Stimulated activated naive B cell treated with anti-CD40 and anti-IgM and Interleukin-4, amounts not matched to agents 10 μg/mL and 1 μg/mL and 100 μg/mL, for 72 hours (primary cell): ENCODE measurements at regions not wholly inside any gene's neighbourhood (a gene's known extent, or its start where the extent isn't known, plus 50 kb on each side); places are given as distances from the start of the nearest gene placed in this dataset.
"Not testable (repeated sequence)": the region's sequence is repeated elsewhere in the genome, so short reads cannot be mapped to it uniquely, and the experiment has no call there.

ENCODE experiments used
- ATAC-seq, 2 donors: fragments of 150-1000 bp; cut with Tn5 transposase; replicated peaks; 2 replicates each; pipeline ENCODE4 v1.10.0; 2021; ENCODE audit warnings: moderate library complexity in 1 of 2
- DNase-seq: peaks from one replicate; pipeline ENCODE4 v3.0.0; 2021
- H3K27ac Mint-ChIP-seq: one replicate; pipeline ENCODE4 v1.8.0; 2022; ENCODE audit warnings: mild to moderate bottlenecking, mixed read lengths
- H3K27me3 Mint-ChIP-seq, 2 donors: one replicate each; pipeline ENCODE4 v1.8.0; 2022; ENCODE audit warnings: mixed read lengths in 2 of 2
- H3K36me3 Mint-ChIP-seq, 2 donors: one replicate each; pipeline ENCODE4 v1.8.0; 2022; ENCODE audit warnings: mixed read lengths in 2 of 2, mild to moderate bottlenecking in 1 of 2
- H3K4me1 Mint-ChIP-seq, 2 donors: one replicate each; pipeline ENCODE4 v1.8.0; 2022; ENCODE audit warnings: mixed read lengths in 2 of 2, mild to moderate bottlenecking in 1 of 2
- H3K4me3 Mint-ChIP-seq, 2 donors: one replicate each; pipeline ENCODE4 v1.8.0; 2022; ENCODE audit warnings: mild to moderate bottlenecking in 2 of 2, mixed read lengths in 2 of 2, moderate library complexity in 1 of 2
- H3K9me3 Mint-ChIP-seq, 2 donors: one replicate each; pipeline ENCODE4 v1.8.0; 2022; ENCODE audit warnings: mixed read lengths in 2 of 2, mild to moderate bottlenecking in 1 of 2

DNA sequence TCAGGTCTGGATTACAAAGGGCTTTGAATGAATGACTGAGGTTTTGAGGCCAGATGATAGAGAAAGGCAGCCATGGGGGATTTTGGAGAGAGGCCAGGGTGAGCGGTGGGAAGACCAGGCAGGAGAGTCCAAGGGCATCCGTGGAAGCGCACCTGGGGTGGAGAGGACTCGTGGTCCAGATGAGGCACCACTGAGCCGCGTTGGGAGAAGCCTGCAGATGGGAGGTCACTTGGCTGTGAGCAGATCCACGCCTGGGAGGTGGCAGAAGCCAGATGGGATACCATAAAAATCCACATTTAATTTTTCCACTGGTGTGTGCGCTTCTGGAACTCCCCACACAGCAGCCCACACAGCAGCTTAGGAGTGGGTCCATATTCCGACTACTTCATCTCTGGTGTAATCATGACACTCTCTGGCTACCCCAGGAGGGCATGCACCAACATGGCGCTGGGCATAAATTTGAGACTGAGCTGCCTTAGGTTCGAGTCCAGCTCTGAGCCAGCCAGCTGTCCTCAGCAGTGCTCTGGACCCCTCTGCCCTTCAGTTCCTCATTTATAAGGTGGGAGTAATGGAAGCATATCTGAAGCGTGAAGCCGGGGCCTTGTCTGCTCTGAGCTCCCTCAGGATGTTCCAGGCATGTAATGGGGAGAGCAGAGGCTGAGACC lies 90.2 kb upstream of the FAM20C start:
- Mint-ChIP-seq H3K4me3 (no peak overlapping the region), H3K27me3 (peaks cover 32 to 33% of the 10 kb centered on the region in 2 donors), H3K4me1 (peaks cover 3 to 11% of the 10 kb centered on the region in 2 donors), H3K27ac (no peak overlapping the region), H3K36me3 (peaks cover 5 to 6% of the 10 kb centered on the region in 2 donors), H3K9me3 (peaks cover 17 to 19% of the 10 kb centered on the region in 2 donors)
- no peak for ATAC-seq
- no peak for DNase-seq

DNA sequence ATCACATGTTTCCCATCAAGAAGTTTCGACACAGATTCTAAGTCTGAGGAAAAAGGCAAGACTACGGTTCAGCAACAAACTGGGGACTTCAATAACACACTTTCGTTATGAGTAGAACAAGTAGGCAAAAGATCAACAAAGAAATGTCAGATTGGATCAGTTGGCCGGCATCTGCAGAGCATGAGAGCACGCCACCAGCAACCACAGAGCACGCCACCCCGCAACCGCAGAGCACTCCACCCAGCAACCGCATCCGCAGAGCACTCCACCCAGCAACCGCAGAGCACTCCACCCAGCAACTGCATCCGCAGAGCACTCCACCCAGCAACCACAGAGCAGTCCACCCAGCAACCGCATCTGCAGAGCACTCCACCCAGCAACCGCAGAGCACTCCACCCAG lies 89.7 kb upstream of the FAM20C start:
- H3K27ac Mint-ChIP-seq = no peak overlapping the region
- peaks cover 14 to 15% of the 10 kb centered on the region in 2 donors for H3K9me3 Mint-ChIP-seq
- DNase-seq = no peak
- H3K4me1 Mint-ChIP-seq = peaks cover 3 to 11% of the 10 kb centered on the region in 2 donors
- peaks cover 29 to 32% of the 10 kb centered on the region in 2 donors for H3K27me3 Mint-ChIP-seq
- H3K4me3 Mint-ChIP-seq = no peak overlapping the region
- no peak for ATAC-seq
- peaks cover 5 to 6% of the 10 kb centered on the region in 2 donors for H3K36me3 Mint-ChIP-seq

GRCh38 chr7:103981-104380 lies 88.4 kb upstream of the FAM20C start:
- not testable (repeated sequence) for H3K36me3 Mint-ChIP-seq, H3K27ac Mint-ChIP-seq, DNase-seq, H3K4me3 Mint-ChIP-seq, ATAC-seq
- peaks cover 24 to 25% of the 10 kb centered on the region in 2 donors for H3K27me3 Mint-ChIP-seq
- H3K4me1 Mint-ChIP-seq = peaks cover 3 to 11% of the 10 kb centered on the region in 2 donors
- H3K9me3 Mint-ChIP-seq = peaks cover 10 to 13% of the 10 kb centered on the region in 2 donors

GRCh38 chr7:105002-105401 lies 87.4 kb upstream of the FAM20C start:
- peaks cover 5 to 8% of the 10 kb centered on the region in 2 donors for H3K9me3 Mint-ChIP-seq
- H3K4me3 Mint-ChIP-seq = no peak overlapping the region
- ATAC-seq (no peak), DNase-seq (no peak)
- no peaks in the 10 kb centered on the region for H3K36me3 Mint-ChIP-seq
- peaks cover 3 to 11% of the 10 kb centered on the region in 2 donors for H3K4me1 Mint-ChIP-seq
- H3K27ac Mint-ChIP-seq = no peak overlapping the region
- H3K27me3 Mint-ChIP-seq = peaks cover 17 to 20% of the 10 kb centered on the region in 2 donors

GRCh38 chr7:106356-106755 lies 86.0 kb upstream of the FAM20C start:
- H3K9me3 Mint-ChIP-seq = peaks cover 4 to 12% of the 10 kb centered on the region in 2 donors
- H3K27me3 Mint-ChIP-seq = peaks cover 22 to 24% of the 10 kb centered on the region in 2 donors
- H3K4me1 Mint-ChIP-seq = peaks cover 3 to 11% of the 10 kb centered on the region in 2 donors
- no peak for DNase-seq
- H3K27ac Mint-ChIP-seq = no peak overlapping the region
- no peak for ATAC-seq
- H3K4me3 Mint-ChIP-seq = no peak overlapping the region
- H3K36me3 Mint-ChIP-seq = no peaks in the 10 kb centered on the region

DNA sequence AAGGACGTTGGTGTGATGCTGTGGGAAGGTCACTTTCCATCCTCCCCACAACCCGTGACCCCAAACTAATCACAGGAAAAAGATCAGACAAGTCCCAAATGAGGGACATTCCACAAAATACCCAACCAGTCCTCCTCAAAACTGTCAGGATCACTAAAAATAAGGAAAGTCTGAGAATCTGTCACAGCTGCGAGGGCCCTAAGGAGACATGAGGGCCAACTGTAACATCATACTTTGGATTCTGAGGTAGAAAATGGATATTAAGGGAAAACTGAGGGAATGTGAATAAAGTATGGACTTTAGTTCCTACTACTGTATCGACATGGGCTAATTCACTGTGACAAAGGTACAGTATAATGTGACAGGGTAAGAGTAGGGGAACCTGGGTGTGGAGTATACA lies 85.1 kb upstream of the FAM20C start:
- Mint-ChIP-seq H3K4me3 (no peak overlapping the region), H3K27me3 (peaks cover 23 to 24% of the 10 kb centered on the region in 2 donors), H3K36me3 (no peaks in the 10 kb centered on the region), H3K9me3 (peaks cover 4 to 12% of the 10 kb centered on the region in 2 donors), H3K27ac (no peak overlapping the region), H3K4me1 (peaks cover 3 to 6% of the 10 kb centered on the region in 2 donors)
- ATAC-seq = no peak
- DNase-seq = no peak

- H3K4me3 Mint-ChIP-seq = no peak overlapping the region
- peaks cover 0 to 2% of the 10 kb centered on the region in 2 donors for H3K36me3 Mint-ChIP-seq
- peaks cover 4 to 12% of the 10 kb centered on the region in 2 donors for H3K9me3 Mint-ChIP-seq
- H3K4me1 Mint-ChIP-seq = no peaks in the 10 kb centered on the region
- no peak for DNase-seq
- no peak for ATAC-seq
- H3K27ac Mint-ChIP-seq = no peak overlapping the region
- peaks cover 23 to 27% of the 10 kb centered on the region in 2 donors for H3K27me3 Mint-ChIP-seq
These were observed 84.5 kb upstream of the FAM20C start for GRCh38 chr7:107907-108306.

DNA sequence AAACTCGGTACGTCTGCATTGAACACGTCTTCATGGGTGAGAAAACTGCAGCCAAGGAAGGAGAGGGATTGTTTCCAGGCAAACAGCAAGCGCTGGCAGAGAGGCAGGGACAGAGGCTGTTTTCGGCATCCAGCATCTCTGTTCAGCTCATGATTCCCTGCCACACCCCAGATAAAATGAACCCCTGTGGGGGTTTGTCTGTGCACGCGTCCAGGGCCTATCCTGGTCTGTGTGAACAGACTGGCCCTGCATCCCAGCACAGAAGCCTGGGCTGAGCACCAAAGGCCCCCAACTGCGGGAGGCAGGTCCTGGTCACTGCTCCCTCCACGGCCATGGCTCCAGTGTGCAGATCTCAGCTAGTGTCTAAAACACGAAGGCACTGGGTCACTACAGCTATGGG lies 83.3 kb upstream of the FAM20C start:
- H3K27ac Mint-ChIP-seq = no peak overlapping the region
- H3K9me3 Mint-ChIP-seq = peaks cover 15 to 21% of the 10 kb centered on the region in 2 donors
- no peak overlapping the region for H3K4me3 Mint-ChIP-seq
- DNase-seq (no peak), ATAC-seq (no peak)
- peaks cover 4 to 5% of the 10 kb centered on the region in 2 donors for H3K36me3 Mint-ChIP-seq
- peaks cover 34 to 36% of the 10 kb centered on the region in 2 donors for H3K27me3 Mint-ChIP-seq
- H3K4me1 Mint-ChIP-seq = no peaks in the 10 kb centered on the region

GRCh38 chr7:109898-110556 lies 82.3 kb upstream of the FAM20C start:
- peaks cover 4 to 5% of the 10 kb centered on the region in 2 donors for H3K36me3 Mint-ChIP-seq

GRCh38 chr7:110557-111232 lies 81.7 kb upstream of the FAM20C start:
- Mint-ChIP-seq H3K36me3 (peaks cover 4 to 5% of the 10 kb centered on the region in 2 donors), H3K27ac (no peak overlapping the region), H3K27me3 (peaks cover 40% of the 10 kb centered on the region in 2 donors), H3K9me3 (peaks cover 22 to 23% of the 10 kb centered on the region in 2 donors), H3K4me3 (no peak overlapping the region), H3K4me1 (peaks cover 5 to 6% of the 10 kb centered on the region in 2 donors)
- DNase-seq (no peak), ATAC-seq (no peak)

More at GRCh38 chr7:109898-110556, 82.3 kb upstream of the FAM20C start:
- no peaks in the 10 kb centered on the region for H3K4me1 Mint-ChIP-seq
- DNase-seq = no peak
- H3K9me3 Mint-ChIP-seq = peaks cover 22 to 23% of the 10 kb centered on the region in 2 donors
- H3K4me3 Mint-ChIP-seq = no peak overlapping the region
- H3K27me3 Mint-ChIP-seq = peaks cover 41% of the 10 kb centered on the region in 2 donors
- no peak for ATAC-seq
- no peak overlapping the region for H3K27ac Mint-ChIP-seq

DNA sequence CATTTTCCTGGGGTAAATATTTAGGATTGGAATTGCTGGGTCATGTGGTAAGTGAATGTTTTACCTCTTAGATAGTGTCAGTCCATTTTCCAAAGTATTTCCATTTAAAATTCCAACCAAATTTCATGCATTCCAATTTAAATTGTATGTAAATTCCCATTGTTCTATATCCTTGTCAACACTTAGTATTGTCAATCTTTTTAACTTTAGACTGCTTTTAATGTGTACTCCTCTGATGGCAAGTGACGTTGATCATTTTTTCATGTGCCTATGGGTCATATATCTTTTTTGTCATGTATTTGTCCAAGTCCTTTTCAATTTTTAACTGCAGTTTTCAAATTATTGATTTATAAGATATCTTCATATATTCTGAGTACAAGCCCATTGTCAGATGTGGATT lies 80.8 kb upstream of the FAM20C start:
- no peak for ATAC-seq
- Mint-ChIP-seq H3K4me3 (no peak overlapping the region), H3K9me3 (peaks cover 22 to 23% of the 10 kb centered on the region in 2 donors), H3K27ac (no peak overlapping the region), H3K27me3 (peaks cover 45 to 46% of the 10 kb centered on the region in 2 donors), H3K4me1 (peaks cover 6 to 7% of the 10 kb centered on the region in 2 donors), H3K36me3 (peaks cover 4 to 5% of the 10 kb centered on the region in 2 donors)
- DNase-seq = no peak

- peaks cover 21 to 23% of the 10 kb centered on the region in 2 donors for H3K9me3 Mint-ChIP-seq
- H3K27ac Mint-ChIP-seq = no peak overlapping the region
- H3K4me1 Mint-ChIP-seq = peaks cover 6 to 7% of the 10 kb centered on the region in 2 donors
- ATAC-seq = peak; percentile 69 to 75
- H3K4me3 Mint-ChIP-seq = no peak overlapping the region
- no peak for DNase-seq
- H3K27me3 Mint-ChIP-seq = peaks cover 46 to 49% of the 10 kb centered on the region in 2 donors
- H3K36me3 Mint-ChIP-seq = peaks cover 4 to 5% of the 10 kb centered on the region in 2 donors
These were observed 79.5 kb upstream of the FAM20C start for GRCh38 chr7:112881-113280.

DNA sequence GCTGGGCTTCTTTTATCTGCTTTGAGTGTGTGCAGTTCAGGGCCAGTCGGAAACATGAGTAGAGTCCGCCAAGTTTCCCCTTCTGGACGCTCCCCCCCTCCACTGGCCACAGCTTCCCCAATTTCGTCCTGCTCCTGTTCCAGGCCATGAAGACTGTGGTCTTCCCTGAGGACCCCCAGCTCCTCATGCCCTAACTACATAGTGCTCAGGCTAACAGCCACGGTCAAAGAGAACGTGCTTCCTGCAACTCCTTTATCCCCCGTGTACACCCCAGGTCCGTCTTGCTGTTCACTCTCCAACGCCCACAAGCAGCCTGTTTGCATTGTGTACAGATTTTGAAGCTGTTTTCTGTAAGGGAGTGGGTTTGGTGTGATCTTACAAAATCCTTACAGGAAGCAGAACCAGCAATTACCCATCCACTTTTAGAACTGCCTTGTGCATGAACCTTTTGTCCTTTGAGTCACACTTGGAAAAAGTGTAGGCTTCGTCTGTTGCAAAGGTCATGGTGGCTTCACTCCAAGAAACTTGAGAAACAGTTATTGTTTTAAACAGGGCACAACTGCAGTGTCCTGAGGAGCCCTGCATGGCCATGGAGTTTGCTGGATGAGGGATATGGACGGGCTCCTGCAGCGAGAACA lies 77.0 kb upstream of the FAM20C start:
- Mint-ChIP-seq H3K9me3 (peaks cover 18 to 23% of the 10 kb centered on the region in 2 donors), H3K27ac (no peak overlapping the region), H3K4me3 (no peak overlapping the region), H3K27me3 (peaks cover 60 to 74% of the 10 kb centered on the region in 2 donors), H3K4me1 (peaks cover 7 to 14% of the 10 kb centered on the region in 2 donors), H3K36me3 (peaks cover 4 to 5% of the 10 kb centered on the region in 2 donors)
- ATAC-seq (peak; percentile 16 to 36), DNase-seq (no peak)
